ENCODE measurements at regions not wholly inside any gene's neighbourhood (a gene's known extent, or its start where the extent isn't known, plus 50 kb on each side); places are given as distances from the start of the nearest gene placed in this dataset.

DNA sequence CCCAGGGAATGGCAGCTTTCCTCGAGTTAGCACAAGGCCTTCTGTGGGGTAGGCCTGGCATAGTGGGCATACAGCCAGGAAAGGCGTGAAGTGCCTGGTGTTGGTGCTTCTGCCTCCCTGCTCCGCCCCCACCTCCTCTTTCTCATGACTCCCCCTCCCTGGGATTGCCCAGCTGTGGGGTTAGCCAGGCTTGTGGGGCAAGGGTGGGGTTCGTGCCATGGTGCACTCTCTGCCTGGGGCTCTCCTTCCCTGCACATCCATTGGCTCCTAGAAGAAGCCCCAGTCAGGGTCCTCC lies 236.8 kb upstream of the NCAM1 start:
- DNase-seq: no peak

DNA sequence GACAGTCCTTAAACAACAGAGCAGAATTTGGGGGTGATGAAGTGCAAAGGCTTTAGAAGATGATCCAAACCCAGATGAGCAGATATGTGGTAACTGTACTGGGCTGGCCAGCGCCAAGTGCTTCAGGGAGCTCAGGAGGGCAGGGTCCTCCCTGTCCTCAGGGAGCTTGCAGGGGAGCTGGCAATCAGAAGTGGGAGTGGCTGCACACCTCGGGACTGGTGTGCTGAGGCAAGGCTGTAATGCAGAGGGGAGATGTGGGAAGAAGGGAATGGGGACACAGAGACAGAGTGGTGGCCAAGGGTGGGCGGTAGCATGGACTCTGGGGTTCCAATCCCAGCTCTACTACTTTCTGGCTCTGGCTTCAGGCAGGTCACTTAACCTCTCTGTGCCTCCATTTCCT lies 235.6 kb upstream of the NCAM1 start:
- no peak for DNase-seq

DNA sequence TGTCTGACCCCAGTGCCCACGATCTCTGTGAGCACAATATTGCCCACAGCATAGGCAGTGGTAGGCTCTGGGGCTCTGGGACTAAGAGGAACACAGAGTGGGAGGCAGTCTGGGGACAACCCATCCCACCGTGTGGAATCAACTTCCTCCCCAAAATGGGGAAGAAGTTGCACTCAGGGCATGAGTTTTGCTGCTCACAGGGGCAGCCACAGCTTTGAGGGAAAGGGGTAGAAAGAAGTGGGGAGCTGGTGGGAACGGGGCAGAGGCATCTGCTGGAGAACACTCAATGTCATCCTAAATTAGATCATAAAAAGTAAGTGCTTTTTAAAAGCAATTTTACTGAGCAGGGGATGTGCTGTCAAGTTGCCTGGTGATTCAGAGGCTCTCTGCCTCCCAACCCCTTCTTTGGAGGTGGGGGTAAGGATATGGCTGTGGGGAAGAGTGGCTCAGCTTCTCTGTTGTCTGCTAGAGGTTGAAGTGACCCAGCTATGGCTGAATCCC lies 233.8 kb upstream of the NCAM1 start:
- DNase-seq: no peak

DNA sequence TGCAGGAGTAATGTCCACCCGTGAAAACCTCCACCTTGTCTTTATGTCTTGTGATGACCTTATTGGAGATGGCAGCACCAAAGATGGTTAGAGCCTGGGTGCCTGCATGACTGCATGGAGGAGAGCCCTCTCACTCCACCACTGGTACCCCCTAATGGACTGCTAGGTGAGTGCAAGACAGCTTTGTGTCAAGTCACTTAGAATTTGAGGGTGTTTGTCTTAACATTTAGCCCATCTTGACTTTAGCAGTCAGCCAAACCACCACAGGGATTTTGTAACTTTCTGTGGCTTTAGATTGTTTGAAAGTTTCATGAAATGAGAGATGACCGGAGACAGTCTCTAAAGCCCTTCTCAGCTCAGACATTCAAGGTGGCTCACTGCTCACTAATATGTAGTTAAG lies 232.9 kb upstream of the NCAM1 start:
- DNase-seq: no peak

DNA sequence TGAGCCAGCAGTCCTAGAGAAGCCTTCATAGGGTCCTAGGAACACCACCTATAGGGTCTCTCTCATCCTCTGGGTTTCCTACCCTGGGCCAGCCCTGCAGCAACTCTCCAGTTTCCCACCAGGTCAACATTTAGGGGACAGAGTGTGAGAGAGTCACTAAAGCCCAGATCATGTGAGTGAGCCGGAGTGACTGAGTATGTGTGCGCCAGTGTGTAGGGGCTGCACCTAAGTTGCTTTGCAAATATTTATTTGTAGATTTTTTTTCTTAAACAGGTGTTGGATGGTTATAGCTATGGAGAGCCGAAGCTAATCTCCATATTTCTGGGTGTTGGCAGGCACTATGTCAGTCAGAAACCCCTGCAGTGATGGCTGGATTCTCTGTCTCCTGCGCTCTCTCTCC lies 232.5 kb upstream of the NCAM1 start:
- DNase-seq: no peak

DNA sequence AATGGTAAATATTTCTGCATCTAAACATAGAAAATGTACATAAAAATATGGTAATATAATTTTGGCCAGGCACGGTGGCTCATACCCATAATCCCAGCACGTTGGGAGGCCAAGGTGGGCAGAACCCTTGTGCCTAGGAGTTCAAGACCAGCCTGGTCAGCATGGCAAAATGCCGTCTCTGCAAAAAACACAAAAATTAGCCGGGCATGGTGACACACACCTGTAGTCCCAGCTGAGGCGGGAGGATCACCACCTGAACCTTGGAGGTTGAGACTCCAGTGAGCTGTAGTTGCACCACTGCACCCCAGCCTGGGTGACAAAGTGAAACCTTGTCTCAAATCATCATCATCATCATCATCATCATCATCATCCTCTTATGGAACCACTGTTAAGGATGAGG lies 230.6 kb upstream of the NCAM1 start:
- DNase-seq: no peak

DNA sequence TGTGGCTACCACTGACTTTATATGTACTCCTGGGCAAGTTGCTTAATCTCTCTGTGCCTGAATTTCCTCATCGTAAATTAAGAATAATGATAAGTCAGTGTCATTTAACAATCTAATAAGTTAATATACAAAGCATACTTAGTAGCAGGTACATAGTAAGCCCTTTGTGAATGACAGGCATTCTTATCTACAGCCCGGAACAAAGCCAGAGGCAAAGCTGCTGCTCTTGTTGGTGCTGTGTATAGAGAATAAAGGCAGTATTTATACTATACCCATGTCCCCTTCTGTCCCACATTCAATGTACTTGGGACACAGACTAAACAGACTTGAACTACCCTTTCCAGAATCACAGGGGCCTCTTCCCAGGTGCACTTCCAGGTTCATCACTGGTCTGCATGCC lies 229.7 kb upstream of the NCAM1 start:
- DNase-seq: no peak

DNA sequence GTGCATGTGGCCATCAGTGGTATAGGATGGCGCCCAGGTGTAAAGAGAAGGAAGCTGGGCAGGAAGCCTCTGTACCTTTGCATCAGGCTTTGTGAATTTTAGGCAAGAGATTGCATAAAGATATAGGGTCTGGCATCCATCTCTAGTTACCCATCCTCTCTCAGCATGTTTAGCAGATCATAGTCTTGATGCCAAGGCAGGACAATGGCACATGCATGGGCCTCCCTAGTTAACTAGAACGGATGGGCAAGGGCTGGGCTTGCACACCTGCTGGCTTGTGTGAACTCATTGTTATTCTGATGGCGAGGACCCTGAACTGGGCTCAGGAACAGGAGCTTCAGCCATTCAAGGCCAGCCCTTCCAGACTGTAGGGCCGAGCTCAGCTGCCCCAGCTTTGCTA lies 229.2 kb upstream of the NCAM1 start:
- no peak for DNase-seq

DNA sequence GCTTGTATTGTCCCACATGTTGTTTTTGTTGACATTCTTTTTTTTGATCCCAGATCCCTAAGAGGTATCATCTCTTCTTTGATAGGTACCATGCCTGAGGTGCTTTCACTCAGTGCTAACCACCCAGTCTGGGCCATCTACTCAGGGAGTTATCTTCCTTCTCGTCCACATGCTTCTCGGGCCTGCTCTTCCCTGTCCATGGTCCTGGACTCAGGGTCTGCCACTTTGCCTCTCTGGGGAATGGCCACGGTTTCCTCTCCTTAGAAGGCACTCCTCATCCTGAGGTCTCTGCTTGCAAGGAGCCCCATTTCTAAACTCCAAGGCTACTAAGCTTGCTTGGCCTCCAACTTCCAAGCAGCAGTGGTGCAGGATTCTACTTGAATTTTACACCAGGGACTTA lies 227.0 kb upstream of the NCAM1 start:
- no peak for DNase-seq

DNA sequence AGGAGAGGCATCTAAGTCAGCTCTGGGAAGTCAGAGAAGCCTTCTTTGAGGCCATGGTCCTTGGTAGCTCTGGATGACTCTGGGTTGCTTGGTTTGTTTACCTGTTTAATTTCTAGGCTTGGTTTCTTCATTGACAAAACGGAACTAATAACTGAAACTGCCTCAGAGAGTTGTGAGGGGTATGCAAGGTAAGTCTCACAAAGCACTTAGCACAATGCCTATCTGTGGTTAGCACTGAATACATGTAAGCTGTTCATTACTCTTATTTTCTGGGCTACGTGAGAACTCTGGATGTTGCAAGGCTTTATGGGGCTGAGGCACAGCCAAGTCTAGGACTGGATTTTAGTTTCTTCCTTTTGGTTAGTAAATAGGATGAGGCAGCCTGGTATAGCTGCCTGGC lies 225.8 kb upstream of the NCAM1 start:
- DNase-seq: no peak

DNA sequence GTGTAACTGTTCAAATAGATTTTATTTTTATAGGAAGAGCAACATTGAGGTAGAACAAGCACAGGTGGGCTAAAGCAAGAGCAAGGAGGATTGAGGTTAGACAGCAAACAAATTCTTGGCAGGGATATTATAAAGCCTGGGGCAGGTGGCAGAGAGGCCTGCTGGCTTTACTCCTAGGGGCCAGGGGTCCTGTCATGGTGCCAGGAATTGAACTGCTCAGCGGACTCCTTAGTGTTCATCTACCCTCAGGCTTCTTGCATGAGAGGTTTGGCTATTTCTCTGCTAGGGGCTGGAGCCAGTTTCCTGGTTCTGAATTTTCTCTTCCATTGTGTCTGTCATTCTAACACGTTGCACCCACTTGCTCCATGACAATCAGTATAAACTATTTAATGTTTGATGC lies 217.2 kb upstream of the NCAM1 start:
- DNase-seq: no peak

DNA sequence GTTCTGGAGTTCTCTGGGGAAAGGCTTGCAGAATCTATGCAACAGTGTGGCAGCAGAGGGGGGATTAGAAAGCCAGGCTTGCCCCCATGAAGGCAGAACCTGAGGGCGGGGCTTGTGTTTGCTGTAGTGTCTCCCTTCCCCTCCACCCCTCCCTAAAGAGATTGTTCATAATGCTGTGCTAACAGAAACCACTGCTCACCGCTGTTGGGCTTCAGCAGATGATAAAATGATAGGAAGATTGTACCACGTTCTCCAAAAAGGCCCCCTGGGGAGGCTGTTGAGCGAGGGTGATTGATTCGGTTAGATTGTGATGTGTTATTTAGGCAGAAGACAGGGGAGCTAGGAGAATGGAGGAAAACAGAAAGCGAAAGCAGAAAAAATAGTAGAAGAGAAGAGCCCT lies 215.2 kb upstream of the NCAM1 start:
- DNase-seq: no peak

DNA sequence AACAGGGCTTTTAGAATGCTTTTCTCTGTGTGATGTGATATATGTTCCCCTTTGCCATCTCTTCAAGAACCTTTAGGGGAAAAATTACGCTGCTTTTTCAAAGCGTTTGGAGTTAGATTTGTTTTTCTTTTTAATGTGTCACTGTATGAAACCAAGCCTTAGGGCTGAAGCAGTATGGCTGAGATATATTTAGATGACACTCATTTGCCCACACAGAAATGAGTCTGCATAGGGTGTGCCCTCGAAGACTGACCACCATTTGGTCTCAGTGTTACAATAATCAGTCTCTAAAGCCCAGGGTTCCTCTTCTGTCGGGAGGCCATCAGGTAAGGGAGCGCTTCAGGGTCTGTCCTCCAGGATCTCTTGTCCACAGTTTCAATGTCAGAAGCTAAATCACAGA lies 213.0 kb upstream of the NCAM1 start:
- no peak for DNase-seq

DNA sequence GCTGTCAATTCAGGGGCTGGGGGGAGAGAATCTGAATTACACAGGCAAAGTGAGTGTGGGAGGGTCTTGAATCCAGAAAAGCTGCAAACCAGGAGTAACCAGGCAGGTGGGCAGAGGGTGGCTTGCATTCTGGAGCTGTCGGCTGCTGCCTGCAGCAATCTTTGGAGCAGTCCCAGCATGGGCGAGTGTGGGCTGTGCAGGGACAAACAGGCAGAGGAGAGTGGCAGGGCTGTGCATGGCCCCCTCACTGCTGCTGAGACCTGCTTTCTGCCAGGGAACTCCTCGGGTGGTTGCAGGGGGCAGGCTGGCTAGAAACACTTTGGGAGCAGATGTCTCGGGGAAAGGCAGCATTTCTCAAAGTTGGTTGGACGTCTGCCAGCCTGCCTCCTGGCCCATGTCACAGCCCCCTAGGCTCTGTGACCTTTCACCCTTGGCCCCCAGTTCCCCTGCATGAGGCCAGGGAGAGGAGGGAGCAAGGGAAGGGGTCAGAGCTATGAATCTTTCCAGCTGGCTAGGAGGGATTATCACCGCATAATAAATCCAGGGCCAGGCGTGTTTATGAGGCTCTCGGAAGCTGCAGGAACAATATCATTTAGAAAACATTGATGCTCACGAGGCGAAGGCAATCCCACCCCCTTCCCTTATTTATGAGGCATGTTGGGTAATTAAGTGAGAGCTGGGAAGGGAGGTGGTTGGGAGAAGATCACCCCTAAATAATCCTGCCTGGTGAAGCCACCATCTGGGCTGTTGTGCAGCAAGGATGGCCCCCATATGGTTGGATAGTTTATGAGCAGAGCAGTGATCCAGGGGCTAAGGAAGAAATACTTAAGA lies 212.3 kb upstream of the NCAM1 start:
- DNase-seq: no peak

DNA sequence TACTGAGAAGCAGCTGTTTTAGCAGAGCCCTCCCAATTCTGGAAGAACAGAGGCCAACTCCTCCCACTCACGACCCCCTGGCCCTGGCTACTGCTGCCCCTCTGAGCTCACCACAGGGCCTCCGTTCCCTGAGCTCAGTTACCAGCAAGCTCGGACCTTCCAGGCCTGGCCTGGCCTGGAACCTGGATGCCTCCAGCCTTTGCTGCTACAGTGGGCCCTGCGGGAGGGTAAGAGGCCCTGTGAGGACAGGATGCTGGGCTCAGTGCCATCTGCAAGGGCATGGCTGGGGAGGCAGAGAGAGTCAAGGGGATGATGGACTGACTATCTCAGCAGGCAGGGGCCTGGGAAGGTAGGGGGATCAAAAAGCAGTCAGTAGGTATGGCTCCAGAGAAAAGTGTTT lies 209.9 kb upstream of the NCAM1 start:
- DNase-seq: no peak

DNA sequence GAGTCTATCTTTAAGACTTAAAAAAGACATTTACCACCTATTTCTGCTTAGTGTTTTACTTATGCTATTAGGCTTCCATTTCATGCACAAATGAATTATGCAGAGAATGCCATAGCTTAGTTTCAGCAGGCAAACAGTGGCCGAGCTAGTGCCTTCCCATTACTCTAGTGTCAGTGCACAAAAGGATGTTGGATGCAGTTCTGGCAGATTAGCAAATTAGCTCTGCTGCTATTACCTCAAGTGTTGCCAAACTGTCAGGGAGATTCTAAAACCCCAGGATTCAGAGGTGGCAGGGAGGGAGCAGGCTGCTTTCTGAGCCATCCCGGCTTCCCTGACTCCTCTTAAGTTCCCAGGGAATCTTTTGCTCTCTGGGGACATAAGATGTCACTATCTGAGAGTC lies 209.4 kb upstream of the NCAM1 start:
- DNase-seq: no peak

DNA sequence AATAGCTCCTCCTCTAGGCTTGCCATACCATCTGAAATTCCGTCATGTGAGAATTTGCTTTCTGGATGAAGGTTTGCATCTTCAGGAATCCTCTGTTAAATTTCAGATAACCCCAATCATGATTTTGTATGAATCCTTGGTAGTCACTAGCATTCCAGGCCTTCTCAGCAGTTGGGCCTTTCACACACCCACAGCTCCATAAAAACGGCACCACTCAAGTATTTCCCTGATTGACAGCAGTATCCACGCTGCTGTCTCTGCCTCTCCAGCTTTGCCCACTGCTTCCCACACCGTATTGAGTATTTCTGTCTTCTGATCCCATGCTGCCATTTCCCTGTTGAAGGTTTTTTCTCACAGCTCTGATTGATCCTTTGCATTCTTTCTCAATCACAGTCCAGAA lies 208.7 kb upstream of the NCAM1 start:
- DNase-seq: no peak

DNA sequence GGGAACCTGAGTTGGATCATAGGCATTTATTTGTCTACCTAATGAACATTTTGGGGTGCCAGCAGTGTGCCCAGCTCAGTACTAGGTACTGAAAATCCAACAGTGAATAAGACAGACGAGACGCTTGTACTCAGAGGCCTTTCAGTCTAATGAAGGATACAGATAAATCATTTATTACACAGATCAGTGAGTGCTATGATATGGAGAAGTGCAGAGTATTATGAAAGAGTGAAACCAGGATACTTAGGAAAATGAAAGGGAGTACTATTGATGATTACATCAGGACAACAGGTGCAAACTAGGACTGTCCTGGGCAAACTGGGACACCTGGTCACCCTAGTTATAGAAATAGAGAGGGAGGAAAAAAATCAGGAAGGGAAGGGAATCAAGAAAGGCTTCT lies 207.5 kb upstream of the NCAM1 start:
- DNase-seq: no peak

DNA sequence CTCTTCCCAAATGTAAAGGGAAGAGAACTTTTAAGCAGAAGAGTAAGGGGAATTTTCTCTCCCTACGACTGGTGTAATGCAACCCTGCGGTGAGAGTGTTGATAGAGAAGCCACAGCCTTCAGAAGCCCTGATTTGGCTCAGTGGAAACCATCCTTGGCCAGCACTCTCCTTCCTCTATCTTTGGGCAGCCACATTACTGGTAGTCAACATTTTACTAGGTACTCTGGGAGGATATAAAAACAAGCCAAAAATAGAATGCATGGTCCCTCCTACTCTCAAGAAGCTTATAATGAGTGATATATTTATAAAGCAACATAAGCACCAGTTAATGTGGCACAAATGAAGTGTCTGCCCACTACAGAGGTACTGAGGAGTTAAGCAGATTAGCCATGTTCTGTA lies 201.8 kb upstream of the NCAM1 start:
- no peak for DNase-seq

DNA sequence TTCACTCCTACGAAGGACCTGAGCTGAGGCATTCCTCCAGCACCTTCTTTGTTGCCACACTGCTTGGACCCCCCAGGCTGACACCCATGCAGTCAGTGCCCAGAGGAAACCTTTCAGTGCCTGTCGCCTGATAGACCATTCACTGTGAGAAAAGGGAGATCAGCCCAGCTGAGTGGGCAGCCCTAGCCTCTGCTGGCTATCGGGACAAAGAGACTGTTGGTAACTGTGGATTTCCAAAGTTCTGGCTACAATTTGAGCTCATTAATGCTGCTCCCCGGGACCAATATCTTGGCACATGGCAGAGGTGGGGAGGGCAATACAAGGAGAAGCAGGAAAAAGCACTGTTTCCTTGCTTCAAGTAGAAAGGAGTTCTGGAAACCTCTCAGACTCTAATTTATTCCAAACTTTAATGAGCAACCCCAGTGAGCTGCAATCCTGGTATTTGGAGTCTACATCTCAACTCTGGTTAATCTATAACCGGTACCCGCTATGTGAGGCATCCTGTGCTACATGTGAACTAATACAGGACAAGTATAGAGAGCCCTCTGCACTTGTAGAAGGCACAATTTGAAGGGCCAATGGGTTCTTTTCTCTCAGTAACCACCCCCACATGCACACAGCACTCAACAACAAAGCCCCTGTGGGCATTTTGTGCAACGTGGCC lies 200.7 kb upstream of the NCAM1 start:
- no peak for DNase-seq

DNA sequence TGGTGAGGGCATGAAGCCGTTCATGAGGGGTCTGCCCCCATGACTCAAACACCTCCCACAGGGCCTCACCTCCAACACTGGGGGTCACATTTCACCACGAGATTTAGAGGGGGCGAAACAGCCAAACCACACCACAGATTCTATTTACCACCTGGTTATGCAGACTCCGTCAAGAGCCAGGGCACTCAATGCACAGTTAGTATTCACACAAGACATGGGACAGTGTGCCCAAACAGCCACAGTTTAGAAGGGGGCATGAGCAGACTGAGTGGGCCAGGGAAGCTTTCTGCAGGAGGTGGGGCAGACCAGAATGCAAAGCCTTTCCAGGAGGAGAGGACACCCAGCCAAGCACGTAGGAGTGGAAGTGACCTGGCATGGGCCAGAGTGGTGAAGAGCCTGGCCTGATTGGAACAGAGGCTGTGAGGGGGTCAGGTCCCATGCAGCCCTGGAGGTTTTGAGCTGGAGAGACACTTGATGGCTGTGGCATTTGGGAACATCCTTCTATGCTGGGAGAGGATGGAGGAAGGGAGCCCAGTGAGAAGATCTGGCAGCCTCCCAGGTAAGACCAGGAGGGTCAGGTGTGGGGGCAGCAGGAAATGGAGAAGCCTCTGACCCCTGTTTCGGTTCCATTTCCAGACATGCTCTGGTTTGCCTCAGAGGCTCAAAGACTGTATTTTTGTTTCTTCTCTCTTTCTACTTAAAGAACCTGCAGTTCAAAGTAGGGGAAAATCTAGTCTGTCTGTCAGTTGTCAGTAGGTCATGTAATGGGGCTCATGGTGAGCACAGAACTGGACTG lies 199.1 kb upstream of the NCAM1 start:
- DNase-seq: no peak

DNA sequence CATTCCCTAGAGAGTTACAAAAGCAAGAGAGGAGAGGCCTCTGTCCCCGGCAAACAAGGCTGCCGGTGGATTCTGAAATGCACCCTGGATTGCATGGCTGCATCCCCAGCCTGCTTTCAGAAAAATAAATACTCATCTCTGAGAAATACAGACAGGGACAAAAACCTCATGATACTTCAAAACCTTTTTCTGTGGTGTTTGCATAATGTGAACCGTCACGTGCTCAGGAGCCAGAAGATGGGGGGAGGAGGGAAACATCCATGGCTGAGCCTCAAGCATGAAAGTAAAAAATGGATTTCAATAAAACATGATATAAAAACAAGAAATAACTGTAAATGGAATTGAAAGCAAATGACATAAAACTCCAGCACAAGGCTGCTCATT lies 198.5 kb upstream of the NCAM1 start:
- no peak for DNase-seq

DNA sequence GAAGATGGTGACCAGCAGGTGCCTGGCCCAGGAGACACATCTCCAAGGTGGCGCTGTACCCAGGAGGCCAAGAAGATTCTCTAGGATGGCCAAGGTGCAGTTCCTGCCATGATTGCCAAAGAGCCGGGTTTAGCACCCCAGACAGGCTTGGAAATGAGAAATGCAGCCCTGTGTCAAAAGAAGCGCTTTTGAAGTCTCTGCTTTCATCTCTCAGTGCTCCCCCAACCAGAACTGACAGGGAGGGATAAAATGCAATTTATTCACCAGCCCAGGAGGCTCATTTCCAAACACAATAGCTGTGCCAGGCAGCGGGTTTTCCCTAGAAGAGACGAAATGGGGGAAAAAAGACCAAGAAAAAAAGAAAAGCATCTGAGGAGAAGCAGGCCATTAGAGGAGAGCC lies 195.9 kb upstream of the NCAM1 start:
- DNase-seq: no peak

DNA sequence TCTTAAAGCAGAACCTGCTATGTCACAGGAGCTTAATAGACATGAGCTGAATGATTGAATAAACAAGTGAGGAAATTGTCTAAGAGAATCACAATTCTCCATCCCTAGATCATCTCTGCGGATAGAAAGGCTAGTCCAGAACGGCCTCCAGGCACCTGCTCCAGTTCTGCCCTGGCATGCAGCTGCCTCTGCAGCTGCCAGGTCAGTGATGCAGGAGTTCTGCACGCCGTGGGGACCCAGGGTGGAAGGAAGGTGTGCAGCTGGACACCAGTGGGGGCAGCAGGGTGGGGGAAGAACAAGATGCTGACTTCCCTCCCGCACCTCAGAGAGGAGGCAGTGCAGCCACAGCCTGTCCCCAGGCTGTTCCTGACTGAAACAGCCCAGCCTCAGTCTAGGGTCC lies 192.1 kb upstream of the NCAM1 start:
- DNase-seq: no peak
